ENCODE measurements at regions not wholly inside any gene's neighbourhood (a gene's known extent, or its start where the extent isn't known, plus 50 kb on each side); places are given as distances from the start of the nearest gene placed in this dataset.

GRCh38 chr6:146904596-146904995 is 299.6 kb upstream of the STXBP5 start:
- DNase-seq = no peak

GRCh38 chr6:146905181-146905704 is 299.0 kb upstream of the STXBP5 start:
- no peak for DNase-seq

DNA sequence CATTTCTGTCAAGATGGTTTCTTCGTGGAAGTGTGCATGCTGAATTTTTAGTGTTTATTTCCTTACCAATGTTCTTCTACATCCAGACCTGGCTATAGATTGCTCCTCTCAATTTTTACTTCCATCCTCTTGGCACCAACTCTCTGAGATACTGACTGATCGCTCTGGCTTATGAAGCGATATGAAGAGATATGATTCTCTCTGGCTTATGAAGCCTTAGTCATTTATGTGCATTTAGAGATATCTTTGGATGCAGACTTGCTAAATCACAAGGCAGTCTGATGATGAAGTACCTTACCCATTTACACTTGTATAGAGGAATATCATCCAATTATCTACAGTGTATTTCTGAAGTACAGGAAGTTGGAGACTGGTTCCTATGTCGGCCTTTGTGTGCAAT is 295.4 kb upstream of the STXBP5 start:
- no peak for DNase-seq

DNA sequence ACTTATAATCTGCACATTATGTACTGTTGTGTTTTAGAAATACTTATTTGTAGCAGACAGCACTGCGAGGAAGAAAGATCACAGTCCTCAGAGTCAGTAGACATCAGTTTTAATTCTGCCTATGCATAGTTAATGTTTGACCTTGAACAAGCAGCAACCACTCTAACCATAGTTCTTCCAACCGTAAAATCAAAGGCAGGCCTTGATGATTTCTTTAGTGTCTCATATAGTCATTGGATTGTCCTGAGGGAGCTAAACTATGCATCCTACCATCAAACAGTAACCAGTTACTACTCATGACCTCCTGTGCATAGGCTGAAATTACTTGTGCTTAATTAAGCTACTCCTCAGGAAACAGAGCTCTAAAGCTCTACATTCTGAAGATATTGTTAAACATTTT is 294.8 kb upstream of the STXBP5 start:
- DNase-seq = no peak

DNA sequence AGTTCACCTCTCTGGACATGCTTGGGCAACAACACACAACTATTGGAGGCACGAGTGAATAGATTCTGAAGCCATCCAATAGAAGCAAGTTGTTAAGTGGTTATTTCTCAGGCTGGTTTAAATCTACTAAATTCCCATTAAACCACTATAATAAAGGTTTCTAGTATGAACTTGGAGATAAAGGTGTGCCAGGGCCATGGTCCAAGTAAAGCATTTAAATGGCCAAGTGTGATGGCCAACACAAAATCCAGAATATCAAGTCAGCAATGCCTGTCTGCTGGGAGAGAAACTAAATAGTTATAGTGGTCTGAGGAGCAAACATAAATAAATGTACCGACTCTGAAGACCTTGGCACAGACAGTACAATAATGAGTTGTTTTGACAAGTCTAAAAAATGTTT is 294.3 kb upstream of the STXBP5 start:
- no peak for DNase-seq

- DNase-seq = no peak
Measured at GRCh38 chr6:146910611-146911010, 293.6 kb upstream of the STXBP5 start.

- DNase-seq = peak; percentile 70
Measured at GRCh38 chr6:146911635-146912215, 292.5 kb upstream of the STXBP5 start.

GRCh38 chr6:146912730-146913685 is 291.2 kb upstream of the STXBP5 start:
- peak; percentile 36 for DNase-seq

DNA sequence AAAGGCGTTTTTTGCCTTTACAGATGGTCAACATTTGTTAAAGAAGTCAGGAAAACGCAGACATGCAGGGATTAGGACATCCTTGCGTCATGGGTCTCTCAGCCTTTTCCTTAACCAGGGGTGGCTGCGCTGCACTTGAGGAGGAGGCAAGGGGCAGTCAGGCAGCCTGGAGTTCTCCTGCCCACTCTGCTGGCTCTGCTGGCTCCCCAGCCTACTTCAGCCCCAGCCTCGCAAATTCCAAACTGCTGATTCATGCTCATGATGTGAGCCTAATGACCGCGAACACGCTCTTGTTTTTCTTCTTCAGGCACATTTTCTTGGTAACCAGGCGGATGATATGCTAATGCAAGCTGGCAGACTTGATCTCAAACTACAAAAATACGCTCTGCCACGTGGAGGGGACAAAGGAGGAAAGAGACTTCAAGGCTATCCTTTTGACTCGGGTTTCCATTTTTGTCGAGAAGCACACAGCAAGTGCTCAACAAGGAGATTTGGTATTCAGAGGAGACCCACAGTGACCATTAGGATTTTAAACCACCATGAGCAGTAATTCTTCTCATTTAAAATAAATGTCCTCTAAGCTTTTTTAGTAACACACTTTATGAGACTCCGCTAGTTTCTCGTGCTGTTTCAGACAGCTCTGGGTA is 290.3 kb upstream of the STXBP5 start:
- DNase-seq = peak; percentile 91

GRCh38 chr6:146914489-146915483 is 289.4 kb upstream of the STXBP5 start:
- peak; percentile 94 for DNase-seq

DNA sequence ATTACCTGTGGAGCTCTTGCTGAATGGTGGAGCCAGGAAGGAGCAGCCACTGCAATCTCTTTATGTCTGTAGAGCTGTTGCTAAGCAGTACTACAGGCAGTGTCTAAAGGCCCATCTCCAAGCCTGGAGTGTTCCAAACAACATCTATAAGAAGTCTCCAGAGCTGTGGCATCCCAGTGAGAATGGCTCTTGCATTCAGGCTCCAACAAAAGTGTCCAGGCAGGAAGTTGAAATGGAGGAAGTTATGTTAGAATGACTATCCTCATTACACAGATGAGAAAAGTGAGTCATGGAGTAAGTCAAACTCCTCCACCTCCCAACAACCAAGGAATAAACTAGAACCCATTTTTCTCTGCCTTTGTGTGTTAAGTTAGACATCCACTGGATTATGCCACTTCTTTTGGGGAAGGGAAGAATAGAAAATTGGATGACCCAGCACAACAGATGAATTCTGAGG is 288.5 kb upstream of the STXBP5 start:
- no peak for DNase-seq

DNA sequence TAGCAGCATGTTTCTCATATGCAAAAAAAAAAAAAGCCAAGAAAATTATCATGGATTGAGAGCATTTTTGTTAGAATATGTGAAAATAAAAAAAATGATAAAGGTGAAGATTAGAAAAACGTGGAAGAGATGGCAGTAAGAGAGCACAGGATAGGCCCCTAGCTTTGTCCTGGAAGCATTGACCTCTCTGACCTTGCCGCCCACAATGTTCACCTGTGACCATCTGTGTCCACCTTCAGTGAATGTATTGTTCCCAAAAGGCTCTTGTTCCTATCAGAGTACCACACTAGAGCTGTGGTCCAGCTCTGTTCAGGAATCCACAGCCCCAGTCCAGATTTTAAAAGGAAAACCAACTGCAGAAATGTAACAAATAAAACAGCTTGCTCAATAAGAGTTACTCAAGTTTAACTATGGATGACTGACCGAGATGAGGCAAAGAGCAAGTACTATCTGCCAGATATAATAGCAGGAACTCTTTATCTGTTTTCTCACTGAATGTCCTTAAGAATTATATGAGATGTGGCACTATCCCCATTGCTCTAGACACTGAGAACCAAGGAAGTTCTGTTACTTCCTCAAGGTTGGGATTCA is 287.7 kb upstream of the STXBP5 start:
- DNase-seq = no peak

GRCh38 chr6:146917182-146917581 is 287.0 kb upstream of the STXBP5 start:
- DNase-seq = no peak

- no peak for DNase-seq
Measured at GRCh38 chr6:146917979-146918378, 286.2 kb upstream of the STXBP5 start.

DNA sequence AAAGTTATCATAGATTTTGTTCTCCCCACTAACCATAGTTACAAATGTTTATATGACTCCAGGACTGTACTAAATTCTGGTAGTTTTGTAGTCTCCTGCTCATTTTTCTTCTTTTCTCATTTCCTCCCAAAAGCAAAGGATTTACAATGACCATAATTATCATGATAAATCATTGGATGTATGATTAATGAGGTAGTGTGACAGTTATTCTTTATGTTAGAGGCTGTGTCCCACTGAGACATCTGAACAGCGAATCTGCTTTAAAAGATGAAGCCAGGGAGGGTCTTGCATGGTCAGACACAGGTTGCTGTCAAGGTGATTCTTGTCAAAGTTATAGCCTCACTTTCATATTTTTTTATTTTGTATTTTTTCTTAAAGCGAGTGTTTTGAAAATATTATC is 285.2 kb upstream of the STXBP5 start:
- no peak for DNase-seq

GRCh38 chr6:146923205-146923833 is 280.9 kb upstream of the STXBP5 start:
- DNase-seq = peak; percentile 35

- no peak for DNase-seq
Measured at GRCh38 chr6:146925846-146926245, 278.4 kb upstream of the STXBP5 start.

DNA sequence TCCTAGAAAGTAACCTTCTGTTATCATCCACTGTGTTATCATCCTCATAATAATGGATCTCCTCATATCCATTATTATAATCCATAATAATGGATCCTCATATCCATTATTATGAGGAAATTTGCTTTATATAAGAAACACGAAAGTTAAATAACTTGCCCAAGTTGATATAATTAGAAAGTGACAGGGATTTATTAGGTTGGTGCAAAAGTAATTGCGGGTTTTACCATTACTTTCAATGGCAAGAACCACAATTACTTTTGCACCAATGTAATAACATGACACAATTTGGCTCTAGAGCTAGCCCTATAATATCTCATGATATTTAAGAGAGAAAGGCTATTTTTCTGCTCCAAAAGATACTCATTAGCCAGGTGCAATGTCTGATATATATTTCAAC is 275.7 kb upstream of the STXBP5 start:
- DNase-seq = no peak

DNA sequence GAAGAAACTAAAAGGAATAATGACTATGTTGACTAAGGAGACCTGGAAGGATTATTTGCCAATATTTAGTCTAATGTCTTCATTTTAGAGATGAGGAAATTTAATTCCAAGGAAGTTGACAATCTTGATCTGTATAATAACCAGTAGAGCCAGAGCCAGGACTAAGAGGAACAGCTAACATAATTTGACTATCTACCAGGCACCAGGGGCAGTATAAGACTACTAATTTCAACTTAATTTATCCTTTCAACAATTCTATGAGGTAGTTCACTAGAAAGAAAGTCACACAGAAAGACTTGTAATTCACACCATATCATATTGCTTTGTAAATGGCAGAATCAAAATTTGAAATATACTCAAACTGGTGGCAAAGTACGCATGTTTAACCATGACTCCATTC is 273.0 kb upstream of the STXBP5 start:
- DNase-seq = peak; percentile 26

DNA sequence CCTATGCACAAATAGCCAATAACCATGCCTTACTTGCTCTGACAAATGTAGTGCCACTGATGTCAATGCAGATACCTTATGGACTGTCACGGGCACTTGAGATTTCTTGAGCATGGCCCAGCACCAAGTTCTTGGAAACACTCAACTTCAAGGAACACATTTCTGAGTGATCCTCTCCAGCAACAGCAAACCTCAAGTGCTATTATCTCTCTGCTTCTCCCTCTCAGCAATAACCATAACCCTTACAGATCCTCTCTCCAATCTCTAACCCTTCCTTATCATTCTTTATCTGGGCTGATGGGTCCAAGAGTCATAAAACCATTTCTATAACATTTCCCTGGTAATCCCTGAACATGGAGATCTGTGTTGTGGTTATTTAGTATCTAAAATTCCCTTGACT is 266.9 kb upstream of the STXBP5 start:
- DNase-seq = peak; percentile 35

DNA sequence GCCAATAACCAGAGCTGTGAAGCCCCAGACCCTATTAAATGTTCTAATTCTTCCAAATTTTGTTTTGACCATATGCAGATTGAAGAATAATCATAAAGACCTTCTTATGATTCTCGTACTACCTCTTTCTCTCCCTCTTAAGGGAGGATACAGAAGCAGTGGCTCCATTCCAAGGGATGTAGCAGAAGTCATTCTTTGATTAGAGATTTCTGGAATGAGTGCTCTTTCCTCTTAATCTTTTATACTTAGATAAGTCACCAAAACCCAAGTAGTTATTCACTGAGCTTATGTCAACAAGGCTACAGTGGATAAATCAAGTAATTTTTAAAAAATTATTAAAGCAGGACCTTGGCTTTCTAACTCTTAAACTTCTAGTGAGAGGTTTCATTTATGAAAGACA is 266.0 kb upstream of the STXBP5 start:
- peak; percentile 65 for DNase-seq

Data from hematopoietic multipotent progenitor cell treated with erythropoietin and hydrocortisone succinate and interleukin-3 and kit ligand, for 6 days (in vitro differentiated cells).